Lower leg skin (tissue), 4 donors: ENCODE measurements at regions not wholly inside any gene's neighbourhood (a gene's known extent, or its start where the extent isn't known, plus 50 kb on each side); places are given as distances from the start of the nearest gene placed in this dataset.

Source experiments
- DNase-seq, 2 donors: peaks; one replicate each; pipeline ENCODE4 v3.0.0-alpha.2; 2019; ENCODE audit warnings: low spot score in 2 of 2
- H3K4me3 ChIP-seq: fragments of 200-600 bp; sonication (generic); 2 replicates; pipeline ENCODE4 v1.5.1; 2017; ENCODE audit warnings: mild to moderate bottlenecking, low read depth; ENCODE audit not compliant: poor library complexity, severe bottlenecking
- CTCF ChIP-seq, 3 donors: fragments of 450-650 bp; IDR thresholded peaks; one replicate each; pipeline ENCODE4 v1.5.1; 2016; ENCODE audit warnings: antibody characterized with exemption in 3 of 3, mild to moderate bottlenecking in 3 of 3, moderate library complexity in 2 of 3
- POLR2A ChIP-seq, 2 donors: fragments of 450-650 bp; IDR thresholded peaks; one replicate each; pipeline ENCODE4 v1.6.1; 2016 to 2017; ENCODE audit warnings: antibody characterized with exemption in 2 of 2, mild to moderate bottlenecking in 1 of 2, moderate library complexity in 1 of 2
- WGBS, 2 donors: methylation state at CpG; one replicate each; pipeline ENCODE4 v1.1.5; 2018; 5-methylcytosine and 5-hydroxymethylcytosine counted together
- intact Hi-C: fragments of 100-400 bp; cut with DNase I; formaldehyde crosslinking; loops from one replicate; pipeline ENCODE4 v1.15.0; 2023; ENCODE audit warnings: low total_unique reads

GRCh38 chr4:4675641-4676040, 133.8 kb upstream of the STX18 start:
- TF ChIP-seq CTCF (IDR thresholded peaks at IDR 0.05) (no peak), POLR2A (IDR thresholded peaks at IDR 0.05) (no peak)
- intact Hi-C loops, result no loop called here
- no peak overlapping the region for H3K4me3 ChIP-seq
- DNase-seq, result no peak

- 87 to 89% methylated on average over 3 of the region's 3 CpGs for WGBS, 2 donors
- TF ChIP-seq CTCF (IDR thresholded peaks at IDR 0.05) (no peak), POLR2A (IDR thresholded peaks at IDR 0.05) (no peak)
- no peak overlapping the region for H3K4me3 ChIP-seq
- intact Hi-C loops, result no loop called here
- DNase-seq, result no peak
Measured at GRCh38 chr4:4675051-4675581, 133.3 kb upstream of the STX18 start.

- intact Hi-C loops, result no loop called here
- no peak for TF ChIP-seq CTCF (IDR thresholded peaks at IDR 0.05)
- TF ChIP-seq POLR2A (IDR thresholded peaks at IDR 0.05), result no peak
- peak; percentile 29 to 87 for DNase-seq
- H3K4me3 ChIP-seq, result no peak overlapping the region
- WGBS, 2 donors, result 50 to 51% methylated on average over 19 of the region's 19 CpGs
Measured at GRCh38 chr4:4673070-4673469, 131.2 kb upstream of the STX18 start.

- intact Hi-C loops, result no loop called here
- no peak overlapping the region for H3K4me3 ChIP-seq
- TF ChIP-seq CTCF (IDR thresholded peaks at IDR 0.05) (no peak), POLR2A (IDR thresholded peaks at IDR 0.05) (no peak)
- DNase-seq, result peak in 1 of 2 donors; percentile 15
- WGBS, 2 donors, result 51 to 80% methylated on average over 8 of the region's 8 CpGs
Measured at GRCh38 chr4:4672402-4672801, 130.6 kb upstream of the STX18 start.

GRCh38 chr4:4671774-4672349, 130.0 kb upstream of the STX18 start:
- TF ChIP-seq CTCF (IDR thresholded peaks at IDR 0.05) (no peak), POLR2A (IDR thresholded peaks at IDR 0.05) (no peak)
- H3K4me3 ChIP-seq, result no peak overlapping the region
- intact Hi-C loops, result no loop called here
- no peak for DNase-seq
- 34 to 41% methylated on average over 5 of the region's 5 CpGs for WGBS, 2 donors

- intact Hi-C loops, result no loop called here
- 65 to 87% methylated on average over 5 of the region's 5 CpGs for WGBS, 2 donors
- H3K4me3 ChIP-seq, result no peak overlapping the region
- DNase-seq, result no peak
- no peak for TF ChIP-seq CTCF (IDR thresholded peaks at IDR 0.05)
- no peak for TF ChIP-seq POLR2A (IDR thresholded peaks at IDR 0.05)
Measured at GRCh38 chr4:4670869-4671268, 129.0 kb upstream of the STX18 start.
